IPS-11a (cell line): ENCODE measurements at regions not wholly inside any gene's neighbourhood (a gene's known extent, or its start where the extent isn't known, plus 50 kb on each side); places are given as distances from the start of the nearest gene placed in this dataset.

Source experiments
- H3K4me3 ChIP-seq: one replicate; pipeline ENCODE4 v1.5.1; 2013; ENCODE audit warnings: low read depth, low read length, control low read depth

GRCh38 chr16:64138621-64139020, 983.2 kb downstream of the CDH11 start:
- no peak overlapping the region for H3K4me3 ChIP-seq

- H3K4me3 ChIP-seq = no peak overlapping the region
Measured at GRCh38 chr16:64138006-64138405, 983.9 kb downstream of the CDH11 start.

- H3K4me3 ChIP-seq = no peak overlapping the region
Measured at GRCh38 chr16:64136743-64137142, 985.1 kb downstream of the CDH11 start.

- H3K4me3 ChIP-seq = no peak overlapping the region
Measured at GRCh38 chr16:64136314-64136713, 985.5 kb downstream of the CDH11 start.

GRCh38 chr16:64133366-64133765, 988.5 kb downstream of the CDH11 start:
- H3K4me3 ChIP-seq = no peak overlapping the region

GRCh38 chr16:64132759-64133361, 989.0 kb downstream of the CDH11 start:
- no peak overlapping the region for H3K4me3 ChIP-seq

- H3K4me3 ChIP-seq = no peak overlapping the region
Measured at GRCh38 chr16:64132190-64132589, 989.7 kb downstream of the CDH11 start.

- H3K4me3 ChIP-seq = no peak overlapping the region
Measured at GRCh38 chr16:64131423-64131822, 990.4 kb downstream of the CDH11 start.

- H3K4me3 ChIP-seq = no peak overlapping the region
Measured at GRCh38 chr16:64130140-64130539, 991.7 kb downstream of the CDH11 start.

- no peak overlapping the region for H3K4me3 ChIP-seq
Measured at GRCh38 chr16:64122177-64122576, 999.7 kb downstream of the CDH11 start.

GRCh38 chr16:64121473-64121872, 1000.4 kb downstream of the CDH11 start:
- no peak overlapping the region for H3K4me3 ChIP-seq

GRCh38 chr16:64116151-64116550, 1005.7 kb downstream of the CDH11 start:
- no peak overlapping the region for H3K4me3 ChIP-seq

GRCh38 chr16:64109241-64109640, 1012.6 kb downstream of the CDH11 start:
- no peak overlapping the region for H3K4me3 ChIP-seq

GRCh38 chr16:64102654-64103053, 1019.2 kb downstream of the CDH11 start:
- no peak overlapping the region for H3K4me3 ChIP-seq

GRCh38 chr16:64098451-64098850, 1023.4 kb downstream of the CDH11 start:
- no peak overlapping the region for H3K4me3 ChIP-seq

GRCh38 chr16:64096689-64097088, 1025.2 kb downstream of the CDH11 start:
- no peak overlapping the region for H3K4me3 ChIP-seq

GRCh38 chr16:64094992-64095634, 1026.8 kb downstream of the CDH11 start:
- H3K4me3 ChIP-seq = no peak overlapping the region

- H3K4me3 ChIP-seq = no peak overlapping the region
Measured at GRCh38 chr16:64094181-64094965, 1027.5 kb downstream of the CDH11 start.

- H3K4me3 ChIP-seq = no peak overlapping the region
Measured at GRCh38 chr16:64092271-64092670, 1029.6 kb downstream of the CDH11 start.

GRCh38 chr16:64090327-64090726, 1031.5 kb downstream of the CDH11 start:
- H3K4me3 ChIP-seq = no peak overlapping the region

- H3K4me3 ChIP-seq = no peak overlapping the region
Measured at GRCh38 chr16:64089697-64090096, 1032.2 kb downstream of the CDH11 start.

GRCh38 chr16:64088838-64089237, 1033.0 kb downstream of the CDH11 start:
- H3K4me3 ChIP-seq = no peak overlapping the region
